Left renal pelvis (tissue), 4 donors: ENCODE measurements at regions not wholly inside any gene's neighbourhood (a gene's known extent, or its start where the extent isn't known, plus 50 kb on each side); places are given as distances from the start of the nearest gene placed in this dataset.
"Not testable (repeated sequence)": the region's sequence is repeated elsewhere in the genome, so short reads cannot be mapped to it uniquely, and the experiment has no call there.

Source experiments
- DNase-seq, 4 donors: peaks; one replicate each; pipeline ENCODE4 v3.0.0-alpha.2; 2013; ENCODE audit warnings: low read depth in 4 of 4, low spot score in 3 of 4

- no peak for DNase-seq
Observed at GRCh38 chr2:125681976-125682805, 973.8 kb upstream of the GYPC start.

GRCh38 chr2:125684256-125684655 lies 971.7 kb upstream of the GYPC start:
- no peak for DNase-seq

- DNase-seq, result no peak
Observed at GRCh38 chr2:125684932-125685331, 971.0 kb upstream of the GYPC start.

GRCh38 chr2:125696560-125696959 lies 959.4 kb upstream of the GYPC start:
- no peak for DNase-seq

GRCh38 chr2:125698280-125698679 lies 957.7 kb upstream of the GYPC start:
- DNase-seq, result no peak

- DNase-seq, result no peak
Observed at GRCh38 chr2:125701070-125701469, 954.9 kb upstream of the GYPC start.

- no peak for DNase-seq
Observed at GRCh38 chr2:125707611-125708010, 948.3 kb upstream of the GYPC start.

- no peak for DNase-seq
Observed at GRCh38 chr2:125710561-125710960, 945.4 kb upstream of the GYPC start.

GRCh38 chr2:125711075-125711474 lies 944.9 kb upstream of the GYPC start:
- DNase-seq, result no peak

GRCh38 chr2:125713533-125713932 lies 942.4 kb upstream of the GYPC start:
- no peak for DNase-seq

GRCh38 chr2:125721072-125721721 lies 934.8 kb upstream of the GYPC start:
- no peak for DNase-seq

GRCh38 chr2:125730921-125731320 lies 925.0 kb upstream of the GYPC start:
- peak in 2 of 4 donors; percentile 6 to 18 for DNase-seq

GRCh38 chr2:125736306-125736705 lies 919.7 kb upstream of the GYPC start:
- DNase-seq, result no peak

- peak; percentile 19 to 52 (median 42) for DNase-seq
Observed at GRCh38 chr2:125745514-125745913, 910.4 kb upstream of the GYPC start.

- no peak for DNase-seq
Observed at GRCh38 chr2:125746321-125747164, 909.4 kb upstream of the GYPC start.

- no peak for DNase-seq
Observed at GRCh38 chr2:125747165-125747425, 908.9 kb upstream of the GYPC start.

GRCh38 chr2:125756431-125756830 lies 899.5 kb upstream of the GYPC start:
- DNase-seq, result no peak

- no peak for DNase-seq
Observed at GRCh38 chr2:125796784-125797183, 859.2 kb upstream of the GYPC start.

GRCh38 chr2:125797192-125797591 lies 858.8 kb upstream of the GYPC start:
- DNase-seq, result no peak

GRCh38 chr2:125822746-125823145 lies 833.2 kb upstream of the GYPC start:
- DNase-seq, result no peak

- not testable (repeated sequence) for DNase-seq
Observed at GRCh38 chr2:125825781-125826180, 830.2 kb upstream of the GYPC start.

- DNase-seq, result peak in 2 of 4 donors; percentile 11 to 18
Observed at GRCh38 chr2:125837128-125837527, 818.8 kb upstream of the GYPC start.
